ENCODE measurements at regions not wholly inside any gene's neighbourhood (a gene's known extent, or its start where the extent isn't known, plus 50 kb on each side); places are given as distances from the start of the nearest gene placed in this dataset.

GRCh38 chr22:48782811-48783511, 1044.7 kb downstream of the BRD1 start:
- ChIA-PET POLR2A (no interaction called here), CTCF (no interaction called here)
- no peak for DNase-seq (ENCODE audit: low read depth)
- TF ChIP-seq, protein P1, sequence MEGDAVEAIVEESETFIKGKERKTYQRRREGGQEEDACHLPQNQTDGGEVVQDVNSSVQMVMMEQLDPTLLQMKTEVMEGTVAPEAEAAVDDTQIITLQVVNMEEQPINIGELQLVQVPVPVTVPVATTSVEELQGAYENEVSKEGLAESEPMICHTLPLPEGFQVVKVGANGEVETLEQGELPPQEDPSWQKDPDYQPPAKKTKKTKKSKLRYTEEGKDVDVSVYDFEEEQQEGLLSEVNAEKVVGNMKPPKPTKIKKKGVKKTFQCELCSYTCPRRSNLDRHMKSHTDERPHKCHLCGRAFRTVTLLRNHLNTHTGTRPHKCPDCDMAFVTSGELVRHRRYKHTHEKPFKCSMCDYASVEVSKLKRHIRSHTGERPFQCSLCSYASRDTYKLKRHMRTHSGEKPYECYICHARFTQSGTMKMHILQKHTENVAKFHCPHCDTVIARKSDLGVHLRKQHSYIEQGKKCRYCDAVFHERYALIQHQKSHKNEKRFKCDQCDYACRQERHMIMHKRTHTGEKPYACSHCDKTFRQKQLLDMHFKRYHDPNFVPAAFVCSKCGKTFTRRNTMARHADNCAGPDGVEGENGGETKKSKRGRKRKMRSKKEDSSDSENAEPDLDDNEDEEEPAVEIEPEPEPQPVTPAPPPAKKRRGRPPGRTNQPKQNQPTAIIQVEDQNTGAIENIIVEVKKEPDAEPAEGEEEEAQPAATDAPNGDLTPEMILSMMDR (IDR thresholded peaks at IDR 0.05; ENCODE audit: insufficient read depth, low read depth, low read length), result no peak
- Histone ChIP-seq H3K36me3 (ENCODE audit: control insufficient read depth, insufficient read depth, low read length) (no peaks in the 10 kb centered on the region), H3K4me3 (ENCODE audit: low read depth, low read length) (no peak overlapping the region), H3K27me3 (ENCODE audit: control insufficient read depth, insufficient read depth, low read length) (no peaks in the 10 kb centered on the region)

GRCh38 chr22:48782326-48782725, 1045.3 kb downstream of the BRD1 start:
- TF ChIP-seq, protein P1 (IDR thresholded peaks at IDR 0.05; ENCODE audit: insufficient read depth, low read depth, low read length), result no peak
- Histone ChIP-seq H3K27me3 (ENCODE audit: control insufficient read depth, insufficient read depth, low read length) (no peaks in the 10 kb centered on the region), H3K36me3 (ENCODE audit: control insufficient read depth, insufficient read depth, low read length) (no peaks in the 10 kb centered on the region), H3K4me3 (ENCODE audit: low read depth, low read length) (no peak overlapping the region)
- ChIA-PET POLR2A (no interaction called here), CTCF (no interaction called here)
- DNase-seq (ENCODE audit: low read depth), result no peak

DNA sequence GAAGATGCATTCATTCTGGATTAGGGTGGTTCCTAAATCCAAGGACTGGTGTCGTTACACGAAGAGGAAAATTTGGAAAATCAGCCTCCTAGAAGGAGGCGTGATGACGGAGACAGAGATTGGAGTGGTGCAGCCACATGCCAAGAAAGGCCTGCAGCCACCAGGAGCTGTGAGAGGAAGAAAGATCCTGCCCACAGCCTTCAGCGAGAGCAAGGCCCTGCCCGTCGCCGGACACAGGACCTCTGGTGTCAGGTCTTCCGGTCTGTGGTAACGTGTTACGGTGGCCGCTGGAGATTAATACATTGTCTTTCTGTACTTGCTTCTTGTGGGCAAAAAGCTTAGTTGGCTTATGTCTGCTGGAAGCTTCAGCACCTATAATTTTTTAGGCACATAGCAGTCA, 1045.8 kb downstream of the BRD1 start:
- H3K4me3 ChIP-seq (ENCODE audit: low read depth, low read length), result no peak overlapping the region
- no peak for DNase-seq (ENCODE audit: low read depth)
- TF ChIP-seq, protein P1 (IDR thresholded peaks at IDR 0.05; ENCODE audit: insufficient read depth, low read depth, low read length), result no peak
- H3K36me3 ChIP-seq (ENCODE audit: control insufficient read depth, insufficient read depth, low read length), result no peaks in the 10 kb centered on the region
- CTCF ChIA-PET, result no interaction called here
- no peaks in the 10 kb centered on the region for H3K27me3 ChIP-seq (ENCODE audit: control insufficient read depth, insufficient read depth, low read length)
- POLR2A ChIA-PET, result no interaction called here

- CTCF ChIA-PET, result no interaction called here
- TF ChIP-seq, protein P1 (IDR thresholded peaks at IDR 0.05; ENCODE audit: insufficient read depth, low read depth, low read length), result no peak
- no peaks in the 10 kb centered on the region for H3K36me3 ChIP-seq (ENCODE audit: control insufficient read depth, insufficient read depth, low read length)
- H3K4me3 ChIP-seq (ENCODE audit: low read depth, low read length), result no peak overlapping the region
- H3K27me3 ChIP-seq (ENCODE audit: control insufficient read depth, insufficient read depth, low read length), result no peaks in the 10 kb centered on the region
- POLR2A ChIA-PET, result no interaction called here
- no peak for DNase-seq (ENCODE audit: low read depth)
These were observed 1046.3 kb downstream of the BRD1 start for GRCh38 chr22:48781391-48781790.

GRCh38 chr22:48780597-48781277, 1046.9 kb downstream of the BRD1 start:
- ChIA-PET POLR2A (no interaction called here), CTCF (no interaction called here)
- DNase-seq (ENCODE audit: low read depth), result no peak
- TF ChIP-seq, protein P1 (IDR thresholded peaks at IDR 0.05; ENCODE audit: insufficient read depth, low read depth, low read length), result no peak
- Histone ChIP-seq H3K4me3 (ENCODE audit: low read depth, low read length) (no peak overlapping the region), H3K27me3 (ENCODE audit: control insufficient read depth, insufficient read depth, low read length) (no peaks in the 10 kb centered on the region), H3K36me3 (ENCODE audit: control insufficient read depth, insufficient read depth, low read length) (no peaks in the 10 kb centered on the region)

Measured in BJ (cell line).